HEK293 (cell line): ENCODE measurements at regions not wholly inside any gene's neighbourhood (a gene's known extent, or its start where the extent isn't known, plus 50 kb on each side); places are given as distances from the start of the nearest gene placed in this dataset.

Experiments
- CTCF ChIA-PET: fragments of 350-600 bp; formaldehyde crosslinking; extraction: SDS; loops from one replicate; lab custom pipeline; 2021; ENCODE audit warnings: antibody characterized with exemption; lab: Yijun Ruan, JAX
- POLR2A ChIA-PET: fragments of 300-600 bp; formaldehyde crosslinking; extraction: SDS; loops from one replicate; lab custom pipeline; 2020; ENCODE audit warnings: antibody characterized with exemption, inconsistent platforms; lab: Yijun Ruan, JAX
- H3K27ac ChIP-seq: fragments of 200-500 bp; sonication (Bioruptor generic); 2 replicates; pipeline ENCODE4 v1.5.1; 2014; ENCODE audit warnings: low read depth, low read length, control low read depth, inconsistent platforms; ENCODE audit errors: extremely low read depth
- H3K36me3 ChIP-seq, 2 experiments: fragments of 200-500 bp in 1 of 2; sonication (Bioruptor generic) in 1 of 2; 1 replicate in 1 of 2; 2 replicates in 1 of 2; pipeline ENCODE4 v1.5.1; 2014 to 2017; ENCODE audit warnings: inconsistent platforms in 2 of 2, low read length in 2 of 2; ENCODE audit not compliant: control insufficient read depth in 2 of 2, insufficient read depth in 1 of 2
- H3K4me1 ChIP-seq: fragments of 200-500 bp; sonication (Bioruptor generic); 2 replicates; pipeline ENCODE4 v1.5.1; 2014; ENCODE audit warnings: mild to moderate bottlenecking, low read length, inconsistent platforms; ENCODE audit not compliant: control insufficient read depth, insufficient read depth
- H3K4me3 ChIP-seq: 2 replicates; pipeline ENCODE4 v1.5.1; 2011; ENCODE audit warnings: low read depth, mild to moderate bottlenecking, control low read depth, low read length, moderate library complexity
- H3K9me3 ChIP-seq: fragments of 200-500 bp; sonication (Bioruptor generic); 2 replicates; pipeline ENCODE4 v1.5.1; 2014; ENCODE audit warnings: low read depth, low read length, inconsistent platforms; ENCODE audit not compliant: control insufficient read depth, insufficient read depth
- EGR2 ChIP-seq: fragments of 450-650 bp; formaldehyde crosslinking; IDR thresholded peaks from 2 replicates; pipeline ENCODE4 v1.5.1; 2016; ENCODE audit warnings: low read depth, missing biosample characterization, missing genetic modification characterization
- GFI1B ChIP-seq: fragments of 450-650 bp; formaldehyde crosslinking; IDR thresholded peaks from 2 replicates; pipeline ENCODE4 v1.5.1; 2016; ENCODE audit warnings: missing biosample characterization, missing genetic modification characterization
- KLF1 ChIP-seq: fragments of 450-650 bp; formaldehyde crosslinking; IDR thresholded peaks from 2 replicates; pipeline ENCODE4 v1.5.1; 2016; ENCODE audit warnings: missing biosample characterization, missing genetic modification characterization
- PRDM6 ChIP-seq: fragments of 450-650 bp; formaldehyde crosslinking; IDR thresholded peaks from 2 replicates; pipeline ENCODE4 v1.5.1; 2017; ENCODE audit warnings: missing biosample characterization, missing genetic modification characterization
- REPIN1 ChIP-seq: fragments of 450-650 bp; formaldehyde crosslinking; IDR thresholded peaks from 2 replicates; pipeline ENCODE4 v1.5.1; 2017; ENCODE audit warnings: missing biosample characterization, missing genetic modification characterization, low read depth
- SALL2 ChIP-seq: fragments of 450-650 bp; formaldehyde crosslinking; IDR thresholded peaks from 2 replicates; pipeline ENCODE4 v1.5.0; 2017; ENCODE audit warnings: missing biosample characterization, mild to moderate bottlenecking, missing genetic modification characterization, borderline replicate concordance
- SCRT1 ChIP-seq: fragments of 450-650 bp; formaldehyde crosslinking; IDR thresholded peaks from 2 replicates; pipeline ENCODE4 v1.5.1; 2016; ENCODE audit warnings: missing biosample characterization, missing genetic modification characterization, borderline replicate concordance
- SP7 ChIP-seq: fragments of 450-650 bp; formaldehyde crosslinking; IDR thresholded peaks from 2 replicates; pipeline ENCODE4 v1.5.1; 2016; ENCODE audit warnings: missing biosample characterization, missing genetic modification characterization
- ZBTB7A ChIP-seq: fragments of 450-650 bp; formaldehyde crosslinking; IDR thresholded peaks from 2 replicates; pipeline ENCODE4 v1.5.1; 2016; ENCODE audit warnings: low read depth, missing biosample characterization, missing genetic modification characterization
- ZNF140 ChIP-seq: fragments of 450-650 bp; formaldehyde crosslinking; IDR thresholded peaks from 2 replicates; pipeline ENCODE4 v1.5.1; 2016; ENCODE audit warnings: missing biosample characterization, missing genetic modification characterization
- ZNF146 ChIP-seq: fragments of 450-650 bp; formaldehyde crosslinking; IDR thresholded peaks from 2 replicates; pipeline ENCODE4 v1.5.1; 2016; ENCODE audit warnings: missing biosample characterization, missing genetic modification characterization
- ZNF16 ChIP-seq: fragments of 450-650 bp; formaldehyde crosslinking; IDR thresholded peaks from 2 replicates; pipeline ENCODE4 v1.5.1; 2016; ENCODE audit warnings: low read depth, missing biosample characterization, missing genetic modification characterization
- ZNF223 ChIP-seq: fragments of 450-650 bp; formaldehyde crosslinking; IDR thresholded peaks from 2 replicates; pipeline ENCODE4 v1.5.1; 2016; ENCODE audit warnings: missing biosample characterization, missing genetic modification characterization
- ZNF239 ChIP-seq: fragments of 450-650 bp; formaldehyde crosslinking; IDR thresholded peaks from 2 replicates; pipeline ENCODE4 v1.5.1; 2016; ENCODE audit warnings: missing biosample characterization, missing genetic modification characterization
- ZNF324 ChIP-seq: fragments of 450-650 bp; formaldehyde crosslinking; IDR thresholded peaks from 2 replicates; pipeline ENCODE4 v1.5.1; 2016; ENCODE audit warnings: missing biosample characterization, missing genetic modification characterization
- ZNF335 ChIP-seq: fragments of 450-650 bp; formaldehyde crosslinking; conservative IDR thresholded peaks from 2 replicates; pipeline ENCODE4 v1.5.1; 2016; ENCODE audit warnings: missing biosample characterization, missing genetic modification characterization
- ZNF362 ChIP-seq: fragments of 450-650 bp; formaldehyde crosslinking; IDR thresholded peaks from 2 replicates; pipeline ENCODE4 v1.5.1; 2016; ENCODE audit warnings: missing biosample characterization, missing genetic modification characterization
- ZNF366 ChIP-seq: fragments of 450-650 bp; formaldehyde crosslinking; conservative IDR thresholded peaks from 2 replicates; pipeline ENCODE4 v1.5.1; 2016; ENCODE audit warnings: missing biosample characterization, missing genetic modification characterization
- ZNF394 ChIP-seq: fragments of 450-650 bp; formaldehyde crosslinking; IDR thresholded peaks from 2 replicates; pipeline ENCODE4 v1.5.1; 2016; ENCODE audit warnings: missing biosample characterization, missing genetic modification characterization, mild to moderate bottlenecking, moderate library complexity, borderline replicate concordance
- ZNF416 ChIP-seq: fragments of 450-650 bp; formaldehyde crosslinking; IDR thresholded peaks from 2 replicates; pipeline ENCODE4 v1.5.1; 2016; ENCODE audit warnings: missing biosample characterization, missing genetic modification characterization
- ZNF423 ChIP-seq: fragments of 450-650 bp; formaldehyde crosslinking; IDR thresholded peaks from 2 replicates; pipeline ENCODE4 v1.5.1; 2016; ENCODE audit warnings: missing biosample characterization, missing genetic modification characterization
- ZNF473 ChIP-seq: fragments of 450-650 bp; formaldehyde crosslinking; IDR thresholded peaks from 2 replicates; pipeline ENCODE4 v1.5.1; 2017; ENCODE audit warnings: missing biosample characterization, missing genetic modification characterization
- ZNF513 ChIP-seq: fragments of 450-650 bp; IDR thresholded peaks from 2 replicates; pipeline ENCODE4 v1.5.1; 2018; ENCODE audit warnings: missing biosample characterization, missing genetic modification characterization
- ZNF514 ChIP-seq: fragments of 450-650 bp; formaldehyde crosslinking; IDR thresholded peaks from 2 replicates; pipeline ENCODE4 v1.5.1; 2016; ENCODE audit warnings: missing biosample characterization, missing genetic modification characterization
- ZNF548 ChIP-seq: fragments of 450-650 bp; formaldehyde crosslinking; IDR thresholded peaks from 2 replicates; pipeline ENCODE4 v1.5.1; 2016; ENCODE audit warnings: missing biosample characterization, missing genetic modification characterization
- ZNF560 ChIP-seq: fragments of 450-650 bp; formaldehyde crosslinking; IDR thresholded peaks from 2 replicates; pipeline ENCODE4 v1.5.1; 2017; ENCODE audit warnings: missing biosample characterization, missing genetic modification characterization, borderline replicate concordance
- ZNF610 ChIP-seq: fragments of 450-650 bp; formaldehyde crosslinking; IDR thresholded peaks from 2 replicates; pipeline ENCODE4 v1.5.1; 2016; ENCODE audit warnings: missing biosample characterization, missing genetic modification characterization, borderline replicate concordance
- ZNF645 ChIP-seq: fragments of 450-650 bp; formaldehyde crosslinking; IDR thresholded peaks from 2 replicates; pipeline ENCODE4; 2016; ENCODE audit warnings: missing biosample characterization, missing genetic modification characterization

- no peak overlapping the region for H3K4me3 ChIP-seq
- TF ChIP-seq ZNF335 (tag by site-specific recombination): no peak
- no peak for TF ChIP-seq ZNF610
- no peak for TF ChIP-seq ZNF239 (tag by site-specific recombination)
- no peak for TF ChIP-seq SALL2 (tag by site-specific recombination)
- TF ChIP-seq ZNF362 (tag by site-specific recombination): no peak
- TF ChIP-seq ZNF324: no peak
- no peak for TF ChIP-seq ZNF140 (tag by site-specific recombination)
- TF ChIP-seq ZNF514 (tag by site-specific recombination): no peak
- no peak for TF ChIP-seq ZNF223 (tag by site-specific recombination)
- TF ChIP-seq ZNF473 (tag by site-specific recombination): no peak
- no peak for TF ChIP-seq REPIN1 (tag by site-specific recombination)
- no peak for TF ChIP-seq ZNF16
- H3K4me1 ChIP-seq: no peaks in the 10 kb centered on the region
- POLR2A ChIA-PET: no interaction called here
- CTCF ChIA-PET: interaction anchor here (0.6 kb wide), 1 partner anchor 59 kb away, joined by 3 read pairs; no protein-coding TSS in a partner anchor
- no peaks in the 10 kb centered on the region for H3K36me3 ChIP-seq
- H3K9me3 ChIP-seq: no peaks in the 10 kb centered on the region
- no peak overlapping the region for H3K27ac ChIP-seq
These were observed 350.5 kb upstream of the THBS1 start for GRCh38 chr15:39230205-39230907.

- no peaks in the 10 kb centered on the region for H3K9me3 ChIP-seq
- no peak overlapping the region for H3K27ac ChIP-seq
- ChIA-PET CTCF (interaction anchor here (0.6 kb wide), 1 partner anchor 59 kb away, joined by 3 read pairs; no protein-coding TSS in a partner anchor), POLR2A (no interaction called here)
- H3K4me1 ChIP-seq: no peaks in the 10 kb centered on the region
- no peak overlapping the region for H3K4me3 ChIP-seq
- TF ChIP-seq ZNF416 (tag by site-specific recombination) (no peak), SALL2 (tag by site-specific recombination) (no peak), GFI1B (tag by site-specific recombination) (no peak), ZNF548 (tag by site-specific recombination) (no peak), ZNF146 (tag by site-specific recombination) (no peak), KLF1 (no peak), ZNF645 (tag by site-specific recombination) (no peak), SCRT1 (tag by site-specific recombination) (no peak)
- H3K36me3 ChIP-seq: no peaks in the 10 kb centered on the region
These were observed 350.0 kb upstream of the THBS1 start for GRCh38 chr15:39230908-39231285.

GRCh38 chr15:39232512-39232911 lies 348.4 kb upstream of the THBS1 start:
- Histone ChIP-seq H3K27ac (no peak overlapping the region), H3K4me1 (no peaks in the 10 kb centered on the region)
- POLR2A ChIA-PET: no interaction called here
- TF ChIP-seq ZNF366: no peak
- TF ChIP-seq ZNF610: no peak
- no peak for TF ChIP-seq EGR2 (tag by site-specific recombination)
- TF ChIP-seq PRDM6: no peak
- TF ChIP-seq ZNF560 (tag by site-specific recombination): no peak
- no peak for TF ChIP-seq SP7 (tag by site-specific recombination)
- TF ChIP-seq ZBTB7A (tag by site-specific recombination): no peak
- no peak for TF ChIP-seq ZNF394 (tag by site-specific recombination)
- no peak for TF ChIP-seq ZNF513 (tag by site-specific recombination)
- TF ChIP-seq ZNF423 (tag by site-specific recombination): no peak

More at GRCh38 chr15:39232512-39232911, 348.4 kb upstream of the THBS1 start:
- Histone ChIP-seq H3K9me3 (no peaks in the 10 kb centered on the region), H3K36me3 (no peaks in the 10 kb centered on the region), H3K4me3 (no peak overlapping the region)
- CTCF ChIA-PET: no interaction called here
